CD4-positive, alpha-beta T cell treated with Interferon gamma for 1 hour (primary cell): ENCODE measurements at regions not wholly inside any gene's neighbourhood (a gene's known extent, or its start where the extent isn't known, plus 50 kb on each side); places are given as distances from the start of the nearest gene placed in this dataset.

Experiments
- DNase-seq: peaks from one replicate; pipeline ENCODE4 v3.0.0-alpha.2; 2020

- DNase-seq: no peak
Measured at GRCh38 chr17:77266891-77267341, 126.1 kb downstream of the SEC14L1 start.

- DNase-seq: no peak
Measured at GRCh38 chr17:77269696-77270681, 129.2 kb downstream of the SEC14L1 start.

- no peak for DNase-seq
Measured at GRCh38 chr17:77271411-77271810, 130.6 kb downstream of the SEC14L1 start.

DNA sequence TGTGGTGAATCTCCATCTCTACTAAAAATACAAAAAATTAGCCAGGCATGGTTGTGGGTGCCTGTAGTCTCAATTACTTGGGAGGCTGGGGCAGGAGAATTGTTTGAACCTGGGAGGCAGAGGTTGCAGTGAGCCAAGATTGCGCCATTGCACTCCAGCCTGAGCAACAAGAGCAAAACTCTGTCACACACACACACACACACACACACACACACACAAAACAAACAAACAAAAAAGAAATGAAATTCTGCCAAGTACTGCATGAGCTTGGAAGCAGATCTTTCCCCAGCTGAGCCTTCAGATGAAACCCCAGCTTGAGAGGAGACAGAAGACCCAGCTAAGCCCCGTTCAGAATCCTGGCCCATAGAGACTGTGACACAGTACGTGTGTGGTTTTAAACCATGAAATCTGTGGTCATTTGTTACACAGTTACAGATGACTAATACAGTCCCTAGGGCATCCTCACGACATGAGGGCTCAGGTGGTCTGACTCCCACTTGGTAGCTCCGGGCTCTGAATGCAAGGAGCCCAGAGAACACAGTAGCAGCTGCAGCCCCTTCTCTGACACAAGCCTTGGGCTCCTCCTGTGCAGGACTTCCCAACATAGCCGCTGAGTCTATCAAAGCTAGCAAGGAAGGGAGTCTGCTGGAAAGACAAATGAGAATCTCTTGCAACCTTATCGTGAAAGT is 132.8 kb downstream of the SEC14L1 start:
- no peak for DNase-seq

- no peak for DNase-seq
Measured at GRCh38 chr17:77274096-77274845, 133.5 kb downstream of the SEC14L1 start.

GRCh38 chr17:77279448-77280303 is 138.9 kb downstream of the SEC14L1 start:
- no peak for DNase-seq

- no peak for DNase-seq
Measured at GRCh38 chr17:77280304-77281121, 139.7 kb downstream of the SEC14L1 start.

DNA sequence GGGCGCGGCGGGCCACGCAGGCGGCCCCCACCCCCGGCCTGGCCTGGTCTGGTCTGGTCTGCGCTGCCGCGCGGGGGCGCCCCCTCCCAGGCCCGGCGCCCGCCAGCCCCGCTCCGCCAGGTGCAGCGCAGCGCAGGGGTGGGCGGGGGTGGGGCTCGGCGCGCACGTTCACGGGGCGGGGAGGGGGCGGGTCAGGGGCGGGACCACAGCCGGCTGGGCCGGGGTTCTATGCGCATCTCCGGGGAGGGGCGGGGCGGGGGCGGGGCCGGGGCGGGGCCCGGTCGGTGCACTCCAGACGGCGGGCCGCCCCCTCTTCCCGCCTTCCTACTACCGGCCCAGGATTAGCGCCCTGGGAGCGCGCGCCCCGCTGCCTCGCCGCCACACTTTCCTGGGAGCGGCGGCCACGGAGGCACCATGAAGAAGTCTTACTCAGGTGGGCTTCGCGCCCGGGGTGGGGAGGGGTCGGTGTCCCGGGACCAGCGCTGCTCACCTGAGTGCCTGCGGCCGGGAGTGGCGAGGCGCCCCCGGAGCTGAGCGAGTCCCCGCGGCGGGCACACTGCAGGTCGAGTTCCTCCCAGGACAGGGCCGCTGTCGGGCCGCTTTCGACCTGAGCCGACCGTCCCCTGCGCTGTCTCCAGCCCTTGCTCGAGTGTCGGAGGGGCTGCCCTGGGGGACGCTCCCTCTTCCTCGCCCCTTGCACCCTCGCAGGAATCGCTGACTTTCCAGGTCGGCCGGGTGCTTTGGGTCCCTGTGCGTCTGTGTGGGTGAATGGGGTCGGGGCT is 140.5 kb downstream of the SEC14L1 start:
- peak; percentile 64 for DNase-seq

DNA sequence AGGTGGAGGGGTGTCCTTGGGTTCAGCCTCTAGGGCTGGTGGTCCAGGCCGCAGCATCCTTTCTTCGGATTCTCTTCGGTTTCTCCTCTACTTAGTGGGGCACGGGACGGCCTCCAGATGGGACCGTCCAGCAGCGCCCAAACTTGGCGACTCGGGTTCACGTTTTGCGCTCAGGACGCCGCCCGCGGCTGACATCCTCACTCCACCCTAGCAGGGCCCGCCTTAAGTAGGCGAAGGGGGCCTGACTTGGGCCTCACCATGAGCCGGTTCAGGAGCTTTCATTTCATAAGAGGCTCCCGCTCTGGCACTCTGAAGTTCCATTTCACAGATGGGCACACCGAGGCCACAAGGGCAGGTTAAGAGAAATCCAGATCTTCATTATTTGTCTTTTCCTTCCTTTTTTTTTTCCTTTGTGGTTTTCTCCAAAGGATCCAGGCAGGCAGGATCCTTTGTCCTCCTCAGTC is 141.2 kb downstream of the SEC14L1 start:
- DNase-seq: no peak

- DNase-seq: no peak
Measured at GRCh38 chr17:77282524-77283515, 142.1 kb downstream of the SEC14L1 start.

DNA sequence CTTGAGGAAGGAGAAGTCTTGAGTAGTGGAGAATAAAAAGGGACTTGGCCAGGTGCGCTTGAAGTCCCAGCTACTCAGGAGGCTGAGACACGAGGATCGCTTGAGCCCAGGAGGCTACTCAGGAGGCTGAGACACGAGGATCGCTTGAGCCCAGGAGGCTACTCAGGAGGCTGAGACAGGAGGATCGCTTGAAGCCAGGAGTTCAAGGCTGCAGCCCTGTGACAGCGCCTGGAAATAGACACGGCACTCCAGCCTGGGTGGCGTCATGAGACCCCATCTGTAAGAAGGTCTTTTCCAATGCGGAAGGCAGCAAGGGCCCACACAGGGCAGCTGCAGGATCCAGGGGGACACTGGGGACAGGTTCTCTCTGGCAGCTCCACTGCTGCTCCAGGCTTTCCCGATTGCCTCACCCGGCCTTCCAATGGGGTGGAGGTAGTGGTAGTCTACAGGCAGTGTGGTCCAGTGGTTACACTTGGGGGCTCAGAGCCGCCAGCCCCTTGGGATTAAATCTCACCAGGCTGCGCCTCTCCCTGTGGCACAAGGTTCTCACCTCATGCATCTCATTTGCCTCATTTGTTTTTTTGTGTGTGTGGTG is 143.4 kb downstream of the SEC14L1 start:
- DNase-seq: no peak

GRCh38 chr17:77285594-77286390 is 145.0 kb downstream of the SEC14L1 start:
- DNase-seq: peak; percentile 81

GRCh38 chr17:77286391-77286640 is 145.5 kb downstream of the SEC14L1 start:
- DNase-seq: no peak

DNA sequence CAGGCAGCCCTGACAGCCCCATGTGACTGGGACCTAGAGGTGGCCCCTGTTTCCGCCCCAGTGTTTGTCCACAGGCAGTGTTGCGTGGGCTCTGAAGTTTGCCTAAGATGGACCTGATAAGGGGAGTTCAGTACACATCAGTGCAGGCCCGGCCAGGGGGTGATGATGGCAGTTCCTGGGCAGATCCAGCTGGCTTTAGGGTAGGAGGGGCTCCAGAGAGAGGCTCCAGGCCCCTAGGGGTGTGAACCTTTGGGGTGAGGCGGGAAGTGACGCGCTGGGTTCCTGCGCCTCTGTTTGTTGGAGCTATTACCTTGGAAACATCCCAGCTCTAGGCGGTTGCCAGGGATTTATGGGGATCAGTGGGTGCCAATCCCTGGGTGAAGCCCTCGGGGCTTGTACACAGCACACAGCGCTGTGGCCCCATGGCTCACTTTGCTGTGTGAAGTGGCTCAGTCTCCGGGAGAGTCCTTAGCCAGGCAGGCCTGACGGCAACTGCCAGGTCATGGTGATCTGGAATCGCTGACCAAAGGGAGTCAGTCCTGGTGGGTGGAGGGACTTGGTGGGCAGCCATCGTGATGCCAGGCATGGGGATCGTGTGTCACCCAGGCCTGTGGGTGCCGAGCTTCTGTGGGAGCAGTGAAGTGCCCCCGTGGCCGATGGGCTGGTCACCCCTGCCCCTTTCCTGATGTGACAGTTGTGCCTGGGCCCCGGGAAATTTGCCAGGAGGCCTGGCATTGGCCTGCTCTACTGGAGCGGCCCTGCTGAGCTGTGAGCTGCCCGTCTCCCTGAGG is 146.1 kb downstream of the SEC14L1 start:
- DNase-seq: no peak

- no peak for DNase-seq
Measured at GRCh38 chr17:77287432-77288068, 146.8 kb downstream of the SEC14L1 start.

DNA sequence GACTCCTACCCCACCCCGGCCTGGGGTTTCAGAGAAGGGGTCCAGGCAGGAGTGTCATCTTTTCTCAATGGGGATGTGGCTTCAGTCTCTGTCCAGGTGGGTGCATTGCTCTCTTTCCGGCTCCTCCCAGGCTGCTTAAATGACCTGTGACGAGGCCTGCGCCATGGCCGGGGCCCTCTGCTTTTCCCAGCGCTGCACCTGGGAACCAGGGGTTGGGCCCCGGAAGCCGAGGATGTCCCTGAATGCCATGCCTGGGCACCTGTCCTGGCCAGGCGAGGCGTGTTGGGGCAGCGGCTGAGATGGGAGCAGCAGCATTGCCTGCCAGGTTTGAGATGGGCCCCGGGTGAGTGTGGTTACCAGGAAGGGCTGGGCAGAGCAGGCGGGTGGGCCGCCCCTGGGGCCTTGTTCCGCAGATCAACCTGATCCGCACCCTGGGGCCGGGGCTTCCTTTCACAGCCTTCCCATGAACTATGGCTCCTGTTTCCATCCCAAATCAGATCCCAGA is 147.4 kb downstream of the SEC14L1 start:
- no peak for DNase-seq
